HG03159 (cell line): ENCODE measurements at regions not wholly inside any gene's neighbourhood (a gene's known extent, or its start where the extent isn't known, plus 50 kb on each side); places are given as distances from the start of the nearest gene placed in this dataset.

Source experiments
- ATAC-seq: cut with Tn5 transposase; IDR thresholded peaks from one replicate; pipeline ENCODE4 v1.9.1; 2021; ENCODE audit warnings: mild to moderate bottlenecking, moderate library complexity; ENCODE audit not compliant: unreplicated experiment

GRCh38 chr3:28645149-28645548 is 296.5 kb upstream of the AZI2 start:
- ATAC-seq, result no peak

- no peak for ATAC-seq
Measured at GRCh38 chr3:28646435-28646834, 297.8 kb upstream of the AZI2 start.

DNA sequence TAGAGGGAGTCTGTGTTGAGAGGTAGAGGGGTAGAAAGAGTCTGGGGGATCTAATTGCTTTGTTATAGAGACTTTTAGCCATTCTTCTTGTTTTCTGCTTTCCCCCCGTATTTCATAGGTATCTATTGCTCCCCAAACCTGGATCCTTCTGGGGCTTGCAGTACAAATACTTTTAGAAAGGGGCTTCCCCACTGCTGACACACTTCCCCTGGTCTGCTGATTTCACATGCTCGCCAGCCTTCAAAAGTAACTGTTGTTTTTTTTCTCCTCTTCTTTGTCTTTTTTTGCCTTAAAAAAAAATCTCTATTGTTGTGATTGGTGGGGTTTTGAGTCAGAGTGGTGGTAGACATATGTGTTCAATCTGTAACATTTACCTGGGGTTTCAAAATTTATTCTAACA is 300.6 kb upstream of the AZI2 start:
- no peak for ATAC-seq

DNA sequence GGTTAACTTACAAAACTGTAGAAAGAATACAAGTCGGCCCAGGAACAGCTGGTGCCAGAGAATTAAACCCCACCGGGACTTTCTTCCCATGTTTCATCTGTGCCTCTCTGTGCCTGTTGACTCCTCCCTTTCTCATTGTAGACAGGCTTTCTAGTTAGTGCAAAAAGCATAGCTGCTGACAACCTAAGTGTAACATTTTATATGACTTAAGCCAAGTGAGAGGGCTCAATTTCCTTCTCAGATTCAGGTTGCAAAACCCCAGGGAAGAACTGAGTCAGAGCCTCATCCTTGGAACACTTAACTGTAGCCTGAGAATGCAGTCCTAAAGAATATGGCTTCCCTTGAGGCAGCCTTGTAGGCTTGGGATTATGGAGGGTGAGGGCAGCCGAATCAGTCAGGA is 302.5 kb upstream of the AZI2 start:
- no peak for ATAC-seq

GRCh38 chr3:28664123-28664522 is 315.5 kb upstream of the AZI2 start:
- ATAC-seq, result no peak

DNA sequence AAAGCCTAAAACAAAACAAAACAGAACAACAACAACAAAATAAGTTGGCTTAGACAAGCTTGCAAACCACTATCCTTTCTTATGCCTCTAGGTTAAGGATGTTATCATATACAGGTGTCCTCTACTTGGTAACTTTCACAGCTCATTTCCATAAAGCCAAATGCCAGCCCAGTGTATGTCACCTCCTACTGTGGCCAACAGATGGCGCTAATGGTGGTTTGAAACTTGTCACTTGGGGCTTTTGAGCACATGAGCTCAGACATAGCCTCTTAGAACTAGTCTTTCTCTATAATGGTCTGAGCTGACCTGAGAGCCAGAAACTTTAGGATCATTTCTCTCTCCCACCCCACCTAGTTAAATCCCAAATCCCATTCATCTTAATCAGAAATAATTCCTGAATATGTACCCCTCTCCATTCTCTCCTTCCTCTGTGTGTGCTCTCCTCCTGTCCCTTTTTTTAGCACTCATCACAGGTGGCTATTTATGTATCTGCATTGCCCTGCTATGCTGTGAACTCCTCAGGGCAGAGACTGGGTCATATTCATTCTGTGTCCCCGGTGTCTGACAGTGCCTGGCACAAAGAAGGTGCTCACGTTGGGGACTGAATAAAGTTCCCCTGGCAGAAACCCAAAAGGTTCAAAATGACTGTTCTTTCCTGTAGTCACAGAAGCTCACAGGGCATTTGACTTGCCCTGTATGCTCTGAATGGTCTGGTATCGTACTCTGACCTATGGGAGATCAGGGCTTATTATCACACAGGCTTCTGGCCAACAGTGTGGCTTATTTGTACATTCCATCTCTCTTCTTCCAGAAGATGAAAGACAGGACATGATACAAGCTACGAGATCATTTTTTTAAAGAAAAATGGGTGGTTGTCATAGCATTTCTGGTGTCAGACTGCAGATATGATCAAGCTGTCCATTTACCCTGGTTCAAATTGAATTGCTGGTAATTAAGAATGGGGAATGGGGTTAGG is 319.3 kb upstream of the AZI2 start:
- ATAC-seq, result peak; percentile 97

- ATAC-seq, result no peak
Measured at GRCh38 chr3:28669870-28670269, 321.2 kb upstream of the AZI2 start.

DNA sequence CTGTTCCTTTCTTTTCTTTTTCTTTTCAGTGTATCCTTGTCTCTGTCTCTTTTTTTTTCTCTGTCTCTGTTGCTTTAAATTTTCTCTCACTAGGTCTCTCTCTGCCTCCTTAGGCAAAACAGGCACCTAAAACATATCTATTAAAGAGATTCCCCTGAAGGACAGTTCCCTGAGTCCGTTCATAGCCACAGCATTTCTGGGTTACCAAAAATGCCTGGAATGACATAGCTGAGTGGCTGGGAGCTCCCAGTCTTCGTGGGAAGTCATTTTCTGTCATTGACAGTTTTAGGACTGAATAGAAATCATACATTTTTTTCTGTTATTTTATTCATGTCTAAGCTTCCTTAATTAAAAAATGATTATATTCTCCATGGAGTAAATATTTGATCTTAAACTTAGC is 323.8 kb upstream of the AZI2 start:
- ATAC-seq, result no peak

- ATAC-seq, result no peak
Measured at GRCh38 chr3:28673446-28673845, 324.8 kb upstream of the AZI2 start.

DNA sequence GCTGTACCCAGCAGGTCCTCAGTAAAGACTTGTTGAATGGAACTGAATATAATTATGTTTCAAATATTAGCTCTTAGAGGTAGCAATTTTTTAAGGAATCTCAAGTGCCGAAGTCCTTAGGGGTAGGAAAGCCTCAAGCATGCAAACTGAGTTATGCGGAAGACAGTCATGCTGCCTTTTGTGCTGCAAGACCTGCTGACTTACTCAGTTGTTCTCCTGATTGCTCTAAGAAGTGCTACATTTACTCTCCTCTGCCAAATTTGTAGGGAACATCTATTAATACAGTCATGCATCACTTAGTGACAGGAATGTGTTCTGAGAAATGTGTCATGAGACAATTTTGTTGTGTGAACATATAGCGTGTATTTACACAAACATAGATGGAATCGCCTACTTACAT is 325.6 kb upstream of the AZI2 start:
- no peak for ATAC-seq

GRCh38 chr3:28677581-28677980 is 329.0 kb upstream of the AZI2 start:
- no peak for ATAC-seq

GRCh38 chr3:28678086-28678485 is 329.5 kb upstream of the AZI2 start:
- ATAC-seq, result no peak

DNA sequence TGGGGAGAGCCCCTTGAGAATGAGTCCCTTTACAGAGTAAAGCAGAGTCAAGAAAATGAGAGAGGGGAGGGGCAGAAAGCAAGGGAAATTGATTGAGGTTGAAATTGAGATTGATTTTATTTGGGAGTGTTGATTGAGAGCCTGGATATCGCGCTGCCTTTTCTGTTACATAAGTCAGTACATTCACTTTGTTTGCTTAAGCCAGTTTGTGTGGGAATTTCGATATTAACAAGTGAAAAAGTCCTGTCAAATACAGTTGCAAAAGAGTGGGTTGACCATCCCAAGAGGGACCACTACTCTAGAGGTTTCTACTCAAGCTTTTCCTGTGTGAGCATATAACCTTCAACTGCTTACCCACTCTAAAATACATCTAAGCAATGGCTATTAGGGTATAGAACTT is 331.4 kb upstream of the AZI2 start:
- no peak for ATAC-seq

GRCh38 chr3:28682121-28682520 is 333.5 kb upstream of the AZI2 start:
- no peak for ATAC-seq

DNA sequence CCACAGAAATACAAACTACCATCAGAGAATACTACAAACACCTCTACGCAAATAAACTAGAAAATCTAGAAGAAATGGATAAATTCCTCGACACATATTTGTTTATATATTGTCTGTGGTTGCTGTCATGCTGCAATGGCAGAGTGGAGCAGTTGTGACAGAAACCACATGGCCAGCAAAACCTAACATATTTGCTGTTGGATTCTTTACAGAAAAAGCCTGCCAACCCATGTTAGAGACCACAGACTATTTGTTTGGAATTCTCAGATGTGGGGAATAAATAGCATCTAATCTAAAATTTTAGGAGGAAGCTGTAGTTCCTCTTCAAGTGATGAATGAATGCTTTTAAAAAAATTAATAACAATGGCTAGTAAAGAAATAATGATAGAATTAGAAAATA is 341.6 kb upstream of the AZI2 start:
- ATAC-seq, result no peak

DNA sequence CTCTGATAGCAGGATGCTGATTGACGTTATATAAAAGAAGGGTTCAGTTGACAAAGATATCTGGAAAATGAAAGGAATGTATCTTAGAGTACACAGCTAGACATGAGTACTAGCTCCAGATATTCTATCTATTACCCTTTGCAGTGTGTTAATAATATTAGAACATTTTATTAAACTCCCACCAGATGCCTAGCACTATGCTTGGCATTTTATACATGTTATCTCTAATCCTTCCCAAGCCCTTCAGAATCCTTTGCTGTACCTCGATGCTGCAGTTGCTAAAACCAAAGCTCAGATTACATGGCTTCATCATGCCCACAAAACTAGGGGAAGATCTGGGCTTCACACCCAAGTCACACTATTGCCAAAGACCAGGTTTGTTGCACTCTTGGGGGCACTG is 350.1 kb upstream of the AZI2 start:
- ATAC-seq, result no peak

- no peak for ATAC-seq
Measured at GRCh38 chr3:28699283-28699682, 350.7 kb upstream of the AZI2 start.

DNA sequence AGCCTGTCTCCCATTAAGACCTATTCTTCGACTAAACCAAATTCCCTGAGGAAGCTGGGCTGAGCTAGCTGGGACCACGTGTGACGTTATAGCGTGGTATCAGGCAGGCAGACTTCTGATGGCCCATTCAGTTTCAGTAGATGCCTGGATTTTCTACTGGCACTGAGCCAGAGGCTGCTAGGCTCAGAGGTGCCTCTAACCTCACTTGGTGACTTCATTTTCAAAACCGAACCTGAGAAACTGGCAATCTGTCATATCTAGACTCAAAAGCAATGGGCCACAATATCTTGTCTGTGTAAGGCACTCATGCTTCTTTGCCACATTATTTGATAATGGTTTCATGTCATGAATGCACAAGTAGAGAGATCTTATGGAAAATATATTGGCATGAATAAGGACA is 352.1 kb upstream of the AZI2 start:
- ATAC-seq, result no peak

DNA sequence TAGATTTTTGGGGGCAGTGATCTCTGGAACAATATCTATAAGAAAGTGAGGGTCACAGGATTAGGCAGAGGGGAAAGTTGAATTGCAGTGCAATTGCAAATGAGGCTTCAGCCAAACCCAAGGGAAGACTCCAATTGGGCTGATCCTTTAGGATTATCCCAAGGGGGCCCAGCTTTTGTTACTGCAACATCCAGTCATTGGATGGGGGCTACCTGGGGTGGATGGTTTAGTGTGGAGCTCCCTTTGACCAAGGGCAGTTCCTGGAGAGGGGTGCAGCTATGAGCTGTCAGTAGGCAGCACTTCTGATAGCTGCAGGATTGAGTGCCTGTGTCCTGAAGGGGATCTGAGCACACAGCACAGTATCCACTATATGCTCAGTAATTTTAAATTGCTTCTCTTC is 355.2 kb upstream of the AZI2 start:
- no peak for ATAC-seq

DNA sequence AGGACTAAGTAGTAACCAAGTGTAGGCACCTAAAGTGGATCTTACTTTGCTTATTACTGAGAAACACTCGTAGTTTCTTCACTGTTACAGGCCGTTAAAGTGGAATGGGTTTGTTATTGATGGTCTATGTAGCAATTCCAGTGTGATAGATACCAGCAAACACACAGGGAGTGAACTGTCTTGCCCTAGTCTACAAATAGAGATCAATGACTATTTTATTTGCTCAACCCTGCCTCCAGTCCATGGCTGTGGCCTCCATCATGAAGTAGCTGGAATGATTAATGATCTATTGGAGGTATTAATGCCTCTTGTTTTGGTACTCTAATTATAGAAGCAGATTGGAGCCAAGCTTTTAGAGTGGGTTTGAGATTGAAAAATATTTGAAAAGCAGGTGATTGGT is 362.7 kb upstream of the AZI2 start:
- ATAC-seq, result no peak

DNA sequence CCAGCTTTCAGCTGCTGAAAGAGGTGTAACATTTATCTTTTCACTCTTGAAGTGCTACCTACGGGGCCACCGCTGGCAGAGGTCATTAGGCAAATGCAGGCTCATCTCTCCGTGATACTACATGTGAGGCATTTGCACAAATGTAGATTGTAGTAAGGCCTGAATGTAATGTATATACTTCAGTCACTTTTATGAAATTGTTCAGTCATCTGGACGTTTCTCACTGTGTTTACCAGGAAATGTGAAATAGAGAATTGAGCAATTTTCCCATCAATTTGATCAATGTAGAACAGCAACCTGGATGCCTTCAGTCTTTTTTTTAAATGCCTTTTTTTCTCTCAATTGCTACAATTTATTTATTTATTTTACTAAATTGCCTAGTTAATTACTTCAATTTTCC is 368.3 kb upstream of the AZI2 start:
- no peak for ATAC-seq

GRCh38 chr3:28718074-28718849 is 369.6 kb upstream of the AZI2 start:
- ATAC-seq, result no peak
